Osteocyte (in vitro differentiated cells): ENCODE measurements at regions not wholly inside any gene's neighbourhood (a gene's known extent, or its start where the extent isn't known, plus 50 kb on each side); places are given as distances from the start of the nearest gene placed in this dataset.
"Not testable (repeated sequence)": the region's sequence is repeated elsewhere in the genome, so short reads cannot be mapped to it uniquely, and the experiment has no call there.

Experiments used
- DNase-seq: peaks from one replicate; pipeline ENCODE4 v3.0.0; 2021; ENCODE audit warnings: mixed read lengths; ENCODE audit not compliant: unreplicated experiment; ENCODE audit errors: extremely low spot score
- H3K27ac Mint-ChIP-seq: one replicate; pipeline ENCODE4 v1.8.0; 2021; ENCODE audit warnings: mild to moderate bottlenecking, mixed read lengths; ENCODE audit not compliant: unreplicated experiment
- H3K27me3 Mint-ChIP-seq: one replicate; pipeline ENCODE4 v1.8.0; 2021; ENCODE audit warnings: mixed read lengths; ENCODE audit not compliant: unreplicated experiment
- H3K36me3 Mint-ChIP-seq: one replicate; pipeline ENCODE4 v1.8.0; 2021; ENCODE audit warnings: mixed read lengths; ENCODE audit not compliant: unreplicated experiment
- H3K4me1 Mint-ChIP-seq: one replicate; pipeline ENCODE4 v1.8.0; 2021; ENCODE audit warnings: mixed read lengths; ENCODE audit not compliant: unreplicated experiment
- H3K4me3 Mint-ChIP-seq: one replicate; pipeline ENCODE4 v1.8.0; 2021; ENCODE audit warnings: mild to moderate bottlenecking, moderate library complexity, mixed read lengths; ENCODE audit not compliant: unreplicated experiment
- H3K9me3 Mint-ChIP-seq: one replicate; pipeline ENCODE4 v1.8.0; 2021; ENCODE audit warnings: mixed read lengths; ENCODE audit not compliant: unreplicated experiment
- CTCF ChIP-seq: fragments of 200-600 bp; sonication (generic); IDR thresholded peaks from 2 replicates; pipeline ENCODE4 v1.5.0; 2021; ENCODE audit warnings: antibody characterized with exemption, mild to moderate bottlenecking, moderate library complexity

GRCh38 chr11:29452146-29452545 is 564.7 kb downstream of the KCNA4 start:
- Mint-ChIP-seq H3K27ac (peak overlapping the region; percentile 14), H3K9me3 (no peaks in the 10 kb centered on the region), H3K27me3 (no peaks in the 10 kb centered on the region), H3K36me3 (no peaks in the 10 kb centered on the region), H3K4me3 (no peak overlapping the region), H3K4me1 (peaks cover 19% of the 10 kb centered on the region)
- no peak for TF ChIP-seq CTCF
- DNase-seq, result no peak

- DNase-seq, result no peak
- no peak overlapping the region for H3K4me3 Mint-ChIP-seq
- H3K27me3 Mint-ChIP-seq, result no peaks in the 10 kb centered on the region
- H3K27ac Mint-ChIP-seq, result peak overlapping the region; percentile 14
- H3K9me3 Mint-ChIP-seq, result no peaks in the 10 kb centered on the region
- TF ChIP-seq CTCF, result no peak
- no peaks in the 10 kb centered on the region for H3K36me3 Mint-ChIP-seq
- peaks cover 19% of the 10 kb centered on the region for H3K4me1 Mint-ChIP-seq
These were observed 567.4 kb downstream of the KCNA4 start for GRCh38 chr11:29449281-29450074.

GRCh38 chr11:29448246-29448877 is 568.5 kb downstream of the KCNA4 start:
- Mint-ChIP-seq H3K27me3 (no peaks in the 10 kb centered on the region), H3K36me3 (no peaks in the 10 kb centered on the region), H3K9me3 (no peaks in the 10 kb centered on the region), H3K4me1 (peaks cover 19% of the 10 kb centered on the region), H3K4me3 (no peak overlapping the region), H3K27ac (no peak overlapping the region)
- no peak for DNase-seq
- peak; percentile 63 for TF ChIP-seq CTCF

- H3K36me3 Mint-ChIP-seq, result no peaks in the 10 kb centered on the region
- H3K4me1 Mint-ChIP-seq, result peaks cover 19% of the 10 kb centered on the region
- DNase-seq, result no peak
- no peaks in the 10 kb centered on the region for H3K9me3 Mint-ChIP-seq
- no peaks in the 10 kb centered on the region for H3K27me3 Mint-ChIP-seq
- H3K27ac Mint-ChIP-seq, result no peak overlapping the region
- no peak overlapping the region for H3K4me3 Mint-ChIP-seq
- no peak for TF ChIP-seq CTCF
These were observed 569.0 kb downstream of the KCNA4 start for GRCh38 chr11:29447821-29448220.

- Mint-ChIP-seq H3K9me3 (no peaks in the 10 kb centered on the region), H3K27me3 (no peaks in the 10 kb centered on the region)
- no peak for DNase-seq
These were observed 570.7 kb downstream of the KCNA4 start for GRCh38 chr11:29446132-29446531.

DNA sequence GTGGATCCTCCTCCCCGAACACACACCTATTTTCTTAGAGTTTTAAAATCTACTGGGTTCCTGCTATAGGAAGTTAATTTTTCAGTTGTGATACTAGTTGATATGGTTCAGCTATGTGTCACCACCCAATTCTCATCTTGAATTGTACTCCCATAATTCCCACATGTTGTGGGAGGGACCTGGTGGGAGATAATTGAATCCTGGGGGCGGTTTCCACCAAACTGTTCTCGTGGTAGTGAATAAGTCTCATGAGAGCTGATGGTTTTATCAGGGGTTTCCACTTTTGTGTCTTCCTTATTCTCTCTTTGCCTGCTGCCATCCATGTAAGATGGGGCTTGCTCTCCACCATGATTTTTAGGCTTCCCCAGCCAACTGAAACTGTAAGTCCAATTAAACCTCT is 571.6 kb downstream of the KCNA4 start:
- H3K9me3 Mint-ChIP-seq, H3K4me3 Mint-ChIP-seq, H3K36me3 Mint-ChIP-seq, DNase-seq, H3K27me3 Mint-ChIP-seq, H3K27ac Mint-ChIP-seq: not testable (repeated sequence)
- H3K4me1 Mint-ChIP-seq, result peaks cover 11% of the 10 kb centered on the region

More at GRCh38 chr11:29446132-29446531, 570.7 kb downstream of the KCNA4 start:
- H3K36me3 Mint-ChIP-seq, result no peaks in the 10 kb centered on the region
- H3K4me1 Mint-ChIP-seq, result peaks cover 12% of the 10 kb centered on the region
- H3K4me3 Mint-ChIP-seq, result no peak overlapping the region
- TF ChIP-seq CTCF, result no peak
- H3K27ac Mint-ChIP-seq, result no peak overlapping the region
